Panc1 (cell line): ENCODE measurements at regions not wholly inside any gene's neighbourhood (a gene's known extent, or its start where the extent isn't known, plus 50 kb on each side); places are given as distances from the start of the nearest gene placed in this dataset.

Source experiments
- ATAC-seq: fragments of 200-7000 bp; cut with Tn5 transposase; 2 replicates; pipeline ENCODE4 v1.9.1; 2020; ENCODE audit warnings: mild to moderate bottlenecking, moderate library complexity
- BruUV-seq: library from RNA; stranded (reverse); fragments of 400-500 nt; replicated peaks from 2 replicates; lab custom pipeline; 2021; lab: Mats Ljungman, UMichigan
- CTCF ChIA-PET: fragments of 300-600 bp; sonication (Branson Sonifier 250); formaldehyde crosslinking; loops from one replicate; lab custom pipeline; 2022; ENCODE audit warnings: antibody characterized with exemption; lab: Charles Lee
- POLR2A ChIA-PET: fragments of 300-600 bp; sonication (Branson Sonifier 250); formaldehyde crosslinking; loops from one replicate; lab custom pipeline; 2022; ENCODE audit warnings: antibody characterized with exemption; lab: Charles Lee
- DNase-seq: peaks from one replicate; pipeline ENCODE4 v3.0.0-alpha.2; 2010; ENCODE audit warnings: low read depth, low spot score
- H3K27ac ChIP-seq: 2 replicates; pipeline ENCODE4 v1.5.1; 2011; ENCODE audit warnings: mild to moderate bottlenecking, low read length, inconsistent platforms
- H3K27me3 ChIP-seq: fragments of 200-500 bp; sonication (Bioruptor generic); 2 replicates; pipeline ENCODE4 v1.6.0; 2014; ENCODE audit warnings: low read length, inconsistent platforms; ENCODE audit not compliant: control insufficient read depth, insufficient read depth
- H3K36me3 ChIP-seq: fragments of 200-500 bp; sonication (Bioruptor generic); 2 replicates; pipeline ENCODE4 v1.5.1; 2014; ENCODE audit warnings: inconsistent platforms, mild to moderate bottlenecking, low read length, moderate library complexity; ENCODE audit not compliant: control insufficient read depth, insufficient read depth
- H3K4me1 ChIP-seq: 2 replicates; pipeline ENCODE4 v1.5.1; 2011; ENCODE audit warnings: inconsistent platforms, mild to moderate bottlenecking, low read length, moderate library complexity; ENCODE audit not compliant: control insufficient read depth, insufficient read depth
- H3K4me3 ChIP-seq, 2 experiments: 2 replicates each; pipeline ENCODE4 v1.5.1; 2011 to 2012; ENCODE audit warnings: low read depth in 2 of 2, low read length in 2 of 2, mild to moderate bottlenecking in 2 of 2, inconsistent platforms in 1 of 2, moderate library complexity in 1 of 2
- H3K9me3 ChIP-seq: fragments of 200-500 bp; sonication (Bioruptor generic); 2 replicates; pipeline ENCODE4 v1.5.1; 2014; ENCODE audit warnings: low read depth, mild to moderate bottlenecking, inconsistent platforms, low read length, moderate library complexity; ENCODE audit not compliant: control insufficient read depth, insufficient read depth
- POLR2AphosphoS5 ChIP-seq: IDR thresholded peaks from 2 replicates; pipeline ENCODE4 v1.6.1; 2012; ENCODE audit warnings: mild to moderate bottlenecking, low read depth, low read length, moderate library complexity
- SIN3A ChIP-seq: IDR thresholded peaks from 2 replicates; pipeline ENCODE4 v1.6.1; 2012; ENCODE audit warnings: low read depth, mild to moderate bottlenecking, low read length, moderate library complexity, borderline replicate concordance; ENCODE audit not compliant: insufficient read depth
- TCF7L2 ChIP-seq: IDR thresholded peaks from 2 replicates; pipeline ENCODE4 v1.6.1; 2011; ENCODE audit warnings: mild to moderate bottlenecking, low read depth, low read length, inconsistent platforms
- in situ Hi-C: cut with HindIII; loops from 2 replicates; pipeline ENCODE4 v1.10.0; 2016; ENCODE audit warnings: low sequenced_read_pairs, low pct_unique_long_range_greater_than_20kb
- intact Hi-C: fragments of 100-400 bp; cut with micrococcal nuclease; formaldehyde crosslinking; loops from one replicate; pipeline ENCODE4 v1.10.0; 2022; ENCODE audit not compliant: unreplicated experiment
- TF ChIP-seq, protein P1 (sequence below), 2 experiments: IDR thresholded peaks; 2 replicates each; pipeline ENCODE4 v1.6.1; 2011 to 2012; ENCODE audit warnings: low read depth in 2 of 2, control low read depth in 1 of 2, low read length in 1 of 2, mild to moderate bottlenecking in 1 of 2, moderate library complexity in 1 of 2; ENCODE audit not compliant: insufficient read depth in 1 of 2
- TF ChIP-seq, protein P2 (sequence below): fragments of 450-650 bp; IDR thresholded peaks from 2 replicates; pipeline ENCODE4 v1.5.1; 2017; ENCODE audit warnings: mild to moderate bottlenecking

GRCh38 chr7:19915596-19915995 lies 142.2 kb upstream of the TMEM196 start:
- intact Hi-C loops (no loop called here), in situ Hi-C loops (no loop called here)
- Histone ChIP-seq H3K4me3 (no peak overlapping the region), H3K9me3 (no peaks in the 10 kb centered on the region), H3K27me3 (no peaks in the 10 kb centered on the region), H3K36me3 (no peaks in the 10 kb centered on the region), H3K27ac (no peak overlapping the region), H3K4me1 (no peaks in the 10 kb centered on the region)
- ATAC-seq: no peak
- ChIA-PET POLR2A (no interaction called here), CTCF (no interaction called here)
- no peak for DNase-seq
- no TSS peak for BruUV-seq
- TF ChIP-seq, protein P1, sequence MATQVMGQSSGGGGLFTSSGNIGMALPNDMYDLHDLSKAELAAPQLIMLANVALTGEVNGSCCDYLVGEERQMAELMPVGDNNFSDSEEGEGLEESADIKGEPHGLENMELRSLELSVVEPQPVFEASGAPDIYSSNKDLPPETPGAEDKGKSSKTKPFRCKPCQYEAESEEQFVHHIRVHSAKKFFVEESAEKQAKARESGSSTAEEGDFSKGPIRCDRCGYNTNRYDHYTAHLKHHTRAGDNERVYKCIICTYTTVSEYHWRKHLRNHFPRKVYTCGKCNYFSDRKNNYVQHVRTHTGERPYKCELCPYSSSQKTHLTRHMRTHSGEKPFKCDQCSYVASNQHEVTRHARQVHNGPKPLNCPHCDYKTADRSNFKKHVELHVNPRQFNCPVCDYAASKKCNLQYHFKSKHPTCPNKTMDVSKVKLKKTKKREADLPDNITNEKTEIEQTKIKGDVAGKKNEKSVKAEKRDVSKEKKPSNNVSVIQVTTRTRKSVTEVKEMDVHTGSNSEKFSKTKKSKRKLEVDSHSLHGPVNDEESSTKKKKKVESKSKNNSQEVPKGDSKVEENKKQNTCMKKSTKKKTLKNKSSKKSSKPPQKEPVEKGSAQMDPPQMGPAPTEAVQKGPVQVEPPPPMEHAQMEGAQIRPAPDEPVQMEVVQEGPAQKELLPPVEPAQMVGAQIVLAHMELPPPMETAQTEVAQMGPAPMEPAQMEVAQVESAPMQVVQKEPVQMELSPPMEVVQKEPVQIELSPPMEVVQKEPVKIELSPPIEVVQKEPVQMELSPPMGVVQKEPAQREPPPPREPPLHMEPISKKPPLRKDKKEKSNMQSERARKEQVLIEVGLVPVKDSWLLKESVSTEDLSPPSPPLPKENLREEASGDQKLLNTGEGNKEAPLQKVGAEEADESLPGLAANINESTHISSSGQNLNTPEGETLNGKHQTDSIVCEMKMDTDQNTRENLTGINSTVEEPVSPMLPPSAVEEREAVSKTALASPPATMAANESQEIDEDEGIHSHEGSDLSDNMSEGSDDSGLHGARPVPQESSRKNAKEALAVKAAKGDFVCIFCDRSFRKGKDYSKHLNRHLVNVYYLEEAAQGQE (IDR thresholded peaks at IDR 0.05; ENCODE audit: insufficient read depth in 1 of 2, low read depth in 2 of 2, low read length in 1 of 2): no peak
- no peak for TF ChIP-seq TCF7L2
- TF ChIP-seq SIN3A: no peak
- TF ChIP-seq, protein P2, sequence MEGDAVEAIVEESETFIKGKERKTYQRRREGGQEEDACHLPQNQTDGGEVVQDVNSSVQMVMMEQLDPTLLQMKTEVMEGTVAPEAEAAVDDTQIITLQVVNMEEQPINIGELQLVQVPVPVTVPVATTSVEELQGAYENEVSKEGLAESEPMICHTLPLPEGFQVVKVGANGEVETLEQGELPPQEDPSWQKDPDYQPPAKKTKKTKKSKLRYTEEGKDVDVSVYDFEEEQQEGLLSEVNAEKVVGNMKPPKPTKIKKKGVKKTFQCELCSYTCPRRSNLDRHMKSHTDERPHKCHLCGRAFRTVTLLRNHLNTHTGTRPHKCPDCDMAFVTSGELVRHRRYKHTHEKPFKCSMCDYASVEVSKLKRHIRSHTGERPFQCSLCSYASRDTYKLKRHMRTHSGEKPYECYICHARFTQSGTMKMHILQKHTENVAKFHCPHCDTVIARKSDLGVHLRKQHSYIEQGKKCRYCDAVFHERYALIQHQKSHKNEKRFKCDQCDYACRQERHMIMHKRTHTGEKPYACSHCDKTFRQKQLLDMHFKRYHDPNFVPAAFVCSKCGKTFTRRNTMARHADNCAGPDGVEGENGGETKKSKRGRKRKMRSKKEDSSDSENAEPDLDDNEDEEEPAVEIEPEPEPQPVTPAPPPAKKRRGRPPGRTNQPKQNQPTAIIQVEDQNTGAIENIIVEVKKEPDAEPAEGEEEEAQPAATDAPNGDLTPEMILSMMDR: no peak
- no peak for TF ChIP-seq POLR2AphosphoS5

- intact Hi-C loops (no loop called here), in situ Hi-C loops (no loop called here)
- TF ChIP-seq, protein P1 (IDR thresholded peaks at IDR 0.05; ENCODE audit: insufficient read depth in 1 of 2, low read depth in 2 of 2, low read length in 1 of 2): no peak
- TF ChIP-seq TCF7L2 (no peak), POLR2AphosphoS5 (no peak), SIN3A (no peak)
- TF ChIP-seq, protein P2: no peak
- DNase-seq: no peak
- Histone ChIP-seq H3K27ac (no peak overlapping the region), H3K4me1 (no peaks in the 10 kb centered on the region), H3K9me3 (no peaks in the 10 kb centered on the region), H3K36me3 (no peaks in the 10 kb centered on the region), H3K4me3 (no peak overlapping the region), H3K27me3 (no peaks in the 10 kb centered on the region)
- ChIA-PET CTCF (no interaction called here), POLR2A (no interaction called here)
- BruUV-seq: no TSS peak
- ATAC-seq: no peak
Observed at GRCh38 chr7:19914866-19915265, 141.4 kb upstream of the TMEM196 start.
